ENCODE measurements at regions not wholly inside any gene's neighbourhood (a gene's known extent, or its start where the extent isn't known, plus 50 kb on each side); places are given as distances from the start of the nearest gene placed in this dataset.

DNA sequence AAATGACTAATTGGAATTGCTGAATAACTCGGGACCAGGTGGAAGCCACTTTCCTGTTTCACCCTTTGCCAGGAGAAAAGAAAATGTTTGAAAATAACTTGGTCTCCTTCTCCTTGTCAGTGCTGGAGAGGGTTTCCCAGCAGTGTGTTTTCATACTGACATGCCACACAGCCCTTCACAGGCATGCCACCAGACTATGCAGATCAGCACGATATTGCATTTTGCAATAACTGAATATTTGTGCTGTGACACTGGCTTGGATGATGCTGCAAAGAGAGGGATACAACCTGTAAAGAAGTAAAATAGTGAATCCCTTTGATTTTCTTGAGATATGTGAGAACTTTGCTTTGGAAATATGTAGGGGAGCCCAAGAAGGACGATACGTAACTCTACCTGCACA lies 200.0 kb upstream of the NAV2 start:
- DNase-seq: no peak

DNA sequence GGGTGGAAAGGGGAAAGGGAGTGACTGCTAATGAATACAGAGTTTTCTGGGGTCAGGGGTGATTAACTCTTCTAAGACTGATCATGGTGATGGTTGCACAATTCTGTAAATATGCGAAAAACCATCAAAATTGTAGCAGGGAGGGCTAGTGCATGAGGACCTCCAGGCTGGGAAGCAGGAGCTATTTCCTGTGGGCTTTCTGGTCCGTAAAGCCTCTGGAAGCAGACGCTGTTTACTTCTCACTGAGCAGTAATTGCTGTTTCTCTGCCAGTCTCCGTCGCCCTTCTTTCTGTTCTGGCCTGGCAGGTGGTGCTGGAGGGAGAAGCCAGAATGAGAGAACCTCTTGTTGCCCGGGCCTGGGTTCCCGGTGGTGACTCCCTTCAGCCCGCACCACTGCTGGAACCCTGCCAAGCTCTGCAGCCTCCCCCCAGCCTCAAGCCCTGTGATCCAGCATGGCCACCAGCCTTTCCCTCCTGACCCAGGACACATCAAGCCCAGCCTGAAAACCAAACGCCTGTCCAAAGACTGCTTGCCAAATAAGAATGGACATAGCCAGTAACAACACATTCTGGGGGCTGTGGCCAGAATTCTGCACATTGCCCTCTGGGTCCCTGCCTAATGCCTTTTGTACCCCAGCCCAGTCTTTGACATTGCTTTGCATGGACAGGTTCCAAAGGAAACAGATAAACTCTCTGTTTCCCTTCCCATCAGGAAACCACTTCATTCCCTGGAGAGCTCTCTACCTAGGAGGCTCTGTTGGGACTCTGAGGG lies 201.0 kb upstream of the NAV2 start:
- no peak for DNase-seq

DNA sequence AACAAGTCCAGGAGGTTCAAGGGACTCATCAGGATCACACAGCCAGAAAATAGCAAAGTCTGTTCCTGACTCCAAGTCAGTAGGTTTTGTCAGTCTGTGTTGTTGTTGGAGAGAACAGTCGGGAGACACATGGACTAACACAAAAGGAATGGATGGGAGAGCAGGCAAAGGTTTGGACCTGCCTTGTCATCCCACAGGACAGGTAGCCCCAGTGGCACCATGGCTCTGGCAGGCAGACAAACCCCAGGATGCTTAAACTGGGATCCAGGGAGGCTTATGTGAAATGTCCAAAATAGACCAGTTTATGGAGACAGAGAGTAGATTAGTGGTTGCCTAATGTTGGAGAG lies 201.6 kb upstream of the NAV2 start:
- no peak for DNase-seq

DNA sequence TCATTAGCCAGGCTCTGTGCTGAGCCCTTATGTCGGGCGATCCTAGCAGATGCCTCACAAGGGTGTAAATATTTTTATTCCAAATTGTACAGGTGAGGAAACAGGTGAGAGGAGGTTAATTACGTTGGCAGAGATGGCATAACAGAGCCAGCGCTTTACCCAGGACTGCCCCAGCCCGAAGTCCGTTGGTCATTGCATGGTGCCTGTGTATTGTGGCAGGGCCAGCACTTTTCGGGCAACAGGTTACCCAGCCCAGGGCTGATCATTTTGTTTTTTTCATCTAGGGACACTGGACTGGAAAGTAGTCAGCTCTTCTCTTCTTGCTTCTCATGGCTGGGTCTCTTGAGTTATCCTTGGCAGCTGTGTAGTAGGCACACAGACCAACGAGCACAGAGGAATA lies 202.2 kb upstream of the NAV2 start:
- DNase-seq: no peak

DNA sequence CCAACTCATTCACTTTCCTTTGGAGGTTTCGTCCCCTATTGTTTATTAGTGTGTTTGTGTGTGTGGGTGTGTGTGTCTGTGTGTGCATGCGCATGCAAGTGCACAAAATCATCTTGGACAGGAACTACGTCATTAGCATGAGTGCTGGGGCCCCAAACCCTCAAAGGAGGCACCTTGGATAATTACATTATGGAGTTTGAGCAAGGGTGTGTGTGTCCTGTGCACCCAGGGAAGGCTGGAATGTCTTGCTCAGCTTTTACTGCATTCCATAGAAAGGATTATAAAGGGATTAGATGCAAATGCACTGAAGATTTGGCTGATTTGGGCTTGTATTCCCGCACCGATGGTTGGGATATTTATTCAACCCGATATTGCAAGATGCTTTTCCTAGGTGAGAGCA lies 203.4 kb upstream of the NAV2 start:
- DNase-seq: no peak

DNA sequence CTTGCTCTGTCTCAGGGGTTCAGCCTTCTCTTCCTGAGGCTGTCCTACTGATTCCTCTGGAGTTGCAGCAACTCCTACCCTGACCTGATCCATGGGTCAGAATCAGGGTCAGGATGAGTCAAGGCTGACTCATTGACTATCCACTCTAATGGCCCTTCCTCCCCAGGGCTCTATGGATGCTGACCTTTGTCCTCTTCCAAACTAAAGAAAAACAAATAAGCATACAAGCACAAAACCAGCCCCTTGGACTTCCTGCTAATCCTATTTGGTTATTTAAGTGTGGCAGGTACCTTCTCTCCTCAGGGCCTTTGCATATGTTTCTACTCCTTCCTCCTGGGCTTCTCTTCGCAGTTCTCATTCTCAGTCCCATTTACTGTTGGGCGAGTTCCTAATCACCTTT lies 204.5 kb upstream of the NAV2 start:
- DNase-seq: no peak

DNA sequence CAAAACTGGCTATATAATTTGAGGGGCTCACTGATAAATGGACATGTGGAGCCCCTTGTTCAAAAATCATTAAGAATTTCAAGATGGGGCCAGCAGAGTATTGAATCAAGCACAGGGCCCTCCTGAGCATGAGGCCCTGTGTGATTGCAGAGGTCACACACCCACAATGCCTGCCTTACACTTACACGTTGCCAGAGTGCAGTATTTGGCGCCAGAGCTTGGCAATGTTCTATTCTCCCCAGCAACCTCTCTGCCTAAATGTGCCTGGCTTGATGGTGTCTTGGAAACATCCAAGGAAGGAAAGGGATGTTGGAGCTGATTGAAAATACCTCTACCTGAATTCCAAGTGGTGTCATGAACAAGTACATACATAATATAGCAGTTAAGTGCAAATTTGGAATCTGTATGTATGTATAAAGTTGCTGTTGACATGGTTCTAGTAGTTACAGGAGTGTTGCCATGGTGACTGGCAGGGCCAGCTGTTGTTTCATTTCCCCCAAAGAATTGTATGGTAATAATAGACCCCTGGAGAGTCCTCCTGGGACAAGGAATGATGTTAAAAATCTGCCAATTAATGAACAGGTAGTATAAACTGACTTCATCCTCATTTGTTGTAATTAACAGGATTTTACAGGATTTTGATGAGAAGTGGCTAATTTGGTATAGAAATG lies 205.7 kb upstream of the NAV2 start:
- no peak for DNase-seq

DNA sequence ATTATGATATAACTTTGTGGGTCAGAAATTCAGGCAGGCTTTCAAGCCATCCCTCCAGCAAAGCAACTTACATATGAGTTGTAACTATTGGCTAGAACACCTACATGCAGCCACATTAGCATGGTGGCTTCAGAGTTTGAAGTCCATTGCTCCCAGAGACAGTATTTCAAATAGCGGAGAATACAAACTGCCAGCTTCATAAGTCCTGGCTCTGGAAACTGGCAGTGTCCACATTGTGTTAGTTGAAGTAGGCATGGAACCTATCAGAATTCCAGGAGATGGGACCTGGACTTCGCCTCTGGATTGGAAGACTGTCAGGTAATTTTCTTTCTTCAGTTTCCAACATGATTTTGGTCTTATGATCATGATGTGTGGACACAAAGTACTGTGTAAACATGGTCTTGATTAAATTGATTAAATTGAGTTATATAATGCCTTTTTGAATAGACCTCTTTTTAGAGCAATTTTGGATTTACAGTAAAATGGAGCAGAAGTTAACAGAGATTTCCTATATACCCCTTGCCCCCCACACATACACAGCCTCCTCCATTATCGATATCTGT lies 209.9 kb upstream of the NAV2 start:
- DNase-seq: no peak

DNA sequence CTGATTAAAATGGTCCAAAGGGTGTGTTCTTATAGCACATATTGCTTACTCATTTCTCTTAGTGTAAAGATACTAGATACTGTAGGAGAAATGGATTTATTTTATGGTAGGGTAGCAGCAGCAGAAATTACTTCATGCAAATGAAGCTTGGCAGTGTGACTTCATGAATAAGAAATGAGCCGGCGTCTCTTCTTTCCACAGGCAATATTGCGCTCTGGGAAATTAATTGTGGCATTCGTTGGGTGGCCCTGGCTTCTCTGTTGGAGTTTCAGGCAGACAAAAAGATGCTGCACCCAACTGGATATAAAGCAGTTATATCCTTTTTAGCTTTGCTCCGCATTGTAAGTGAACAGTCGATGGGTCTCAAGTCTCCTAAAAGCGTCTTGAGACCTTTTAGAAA lies 211.0 kb upstream of the NAV2 start:
- no peak for DNase-seq

DNA sequence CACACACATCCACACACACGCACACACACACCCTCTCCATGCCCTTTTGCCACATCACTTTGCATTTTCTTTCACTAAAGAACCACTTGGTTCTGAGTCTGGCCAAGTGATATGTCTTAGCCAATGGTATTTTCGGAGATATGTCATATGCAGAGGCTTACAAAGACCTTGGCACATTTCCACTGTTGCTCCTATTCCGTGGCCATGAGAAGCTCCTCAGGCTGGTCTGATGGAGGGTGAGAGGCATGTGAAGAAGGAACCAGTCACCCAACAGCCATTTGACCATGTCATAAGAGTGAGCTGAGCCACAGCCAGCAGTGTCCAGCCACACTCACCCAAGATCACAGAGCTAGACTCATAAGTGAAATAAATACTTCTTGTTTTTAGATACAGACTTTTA lies 212.6 kb upstream of the NAV2 start:
- DNase-seq: no peak

DNA sequence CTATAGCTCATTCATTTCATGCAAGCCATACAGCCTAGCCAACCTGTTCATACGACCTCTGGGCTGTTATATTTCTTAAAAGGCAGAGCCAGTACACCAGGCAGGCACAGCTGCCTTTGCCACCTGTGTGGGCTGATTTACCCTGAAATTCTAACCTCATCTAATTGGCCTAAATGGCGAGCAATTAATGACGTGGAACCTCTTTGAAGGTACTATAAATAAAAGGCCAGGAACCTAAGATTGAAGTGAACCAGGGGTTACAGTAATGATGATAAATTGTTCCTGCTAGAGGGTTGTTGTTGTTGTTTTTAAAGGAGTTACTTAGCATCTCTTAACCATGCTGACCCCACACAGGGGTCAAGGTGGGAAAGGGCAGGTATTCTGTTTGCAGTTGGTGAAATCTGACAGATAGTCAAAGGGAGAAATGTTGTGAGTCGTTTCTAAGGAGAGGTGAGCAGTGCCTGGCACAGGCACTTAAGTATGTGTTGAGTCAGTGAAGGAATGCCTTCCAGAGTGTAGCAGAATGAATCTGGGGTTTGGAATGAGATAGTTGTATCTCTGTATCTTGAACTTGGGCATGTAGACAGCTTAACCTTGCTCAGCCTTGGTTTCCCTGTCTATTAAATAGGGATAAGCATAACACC lies 213.5 kb upstream of the NAV2 start:
- DNase-seq: no peak

DNA sequence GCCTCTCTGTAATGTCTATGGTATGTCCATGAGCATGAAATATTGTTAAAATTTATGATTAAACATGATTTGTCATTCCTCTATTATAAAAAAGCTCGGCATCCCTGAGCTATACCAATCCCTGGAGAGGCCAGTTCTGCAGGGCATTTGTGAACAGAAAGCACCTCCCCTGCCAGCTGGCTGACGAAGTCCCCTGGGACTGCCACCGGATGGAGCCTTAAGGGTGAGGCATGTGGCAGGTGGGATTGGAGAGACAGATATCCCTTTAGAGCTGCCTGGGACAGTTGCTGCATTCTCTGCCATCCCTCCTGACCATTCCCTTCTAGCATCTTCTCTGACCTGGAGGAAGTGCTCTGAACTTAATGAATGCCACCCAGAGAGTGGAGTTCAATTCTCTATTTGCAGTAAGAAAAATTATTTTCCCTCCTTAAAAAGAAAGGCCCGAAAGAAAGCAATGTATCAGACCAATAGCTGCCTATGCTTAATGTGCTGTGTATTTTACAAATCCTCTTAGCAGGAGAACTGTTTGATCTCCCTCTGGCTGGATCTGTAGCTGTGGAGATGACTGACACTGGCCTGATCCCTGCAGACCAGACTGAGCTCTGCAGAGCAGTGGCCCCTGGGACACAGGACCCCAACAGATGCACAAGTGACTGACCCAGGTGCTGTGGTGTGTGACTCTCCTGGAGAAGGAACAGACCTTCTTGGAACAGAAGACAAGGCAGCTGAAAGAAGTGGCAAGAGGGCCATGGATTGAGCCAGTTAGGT lies 219.0 kb upstream of the NAV2 start:
- DNase-seq: no peak

DNA sequence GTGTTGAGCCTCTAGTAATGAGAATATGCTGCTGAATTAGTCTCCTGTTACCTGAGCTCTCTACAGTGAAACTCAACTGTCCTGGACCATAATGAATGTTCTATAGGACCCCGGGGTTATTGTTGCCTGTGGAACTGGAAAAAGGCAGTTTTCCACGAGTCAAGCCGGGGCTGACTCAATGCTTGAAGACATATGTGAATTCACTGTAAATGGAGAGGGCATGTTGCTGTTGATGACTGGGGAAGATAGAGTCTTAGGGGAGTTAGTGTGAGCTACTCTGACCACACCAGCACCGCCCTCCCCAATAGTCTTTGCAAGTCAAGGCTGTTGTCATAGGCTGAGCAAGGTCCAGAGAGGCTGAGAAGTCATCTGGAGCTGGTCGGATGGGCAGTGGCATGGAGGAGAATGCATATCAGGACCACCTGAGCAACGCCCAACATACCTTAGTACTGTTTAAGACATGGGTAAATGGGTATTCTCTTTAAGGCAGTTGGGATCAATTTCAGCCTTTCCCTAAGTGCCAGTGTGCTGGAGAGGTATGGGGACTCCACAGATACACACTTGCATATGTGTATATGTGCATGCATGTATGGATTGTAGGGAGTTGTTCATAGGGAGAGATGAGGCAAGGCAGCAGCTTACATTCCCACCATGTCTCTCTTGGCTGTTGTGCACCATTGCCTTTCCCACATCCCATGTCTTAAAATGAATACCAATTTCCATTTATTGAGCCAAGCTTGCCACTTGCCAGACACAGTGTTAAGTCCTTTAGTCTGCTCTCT lies 230.1 kb upstream of the NAV2 start:
- no peak for DNase-seq

DNA sequence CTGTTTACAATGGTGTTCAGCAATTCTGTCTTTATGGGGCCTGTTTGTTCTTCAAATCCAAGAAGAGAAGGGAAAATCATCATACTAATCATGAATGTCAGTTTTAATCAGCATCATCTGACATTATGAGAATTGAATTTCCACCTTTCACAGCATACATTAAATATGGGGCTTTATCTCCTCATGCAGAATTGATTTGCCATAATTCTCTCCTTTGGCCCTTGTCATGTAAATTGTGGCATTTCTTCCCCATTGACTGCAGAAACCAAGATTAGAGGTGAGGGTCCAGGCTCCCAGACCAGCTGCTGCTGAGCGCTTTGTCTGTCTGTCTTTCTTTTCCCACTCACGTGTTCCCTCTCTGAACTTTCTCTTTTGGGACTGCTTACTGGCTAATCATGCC lies 232.1 kb upstream of the NAV2 start:
- DNase-seq: no peak

DNA sequence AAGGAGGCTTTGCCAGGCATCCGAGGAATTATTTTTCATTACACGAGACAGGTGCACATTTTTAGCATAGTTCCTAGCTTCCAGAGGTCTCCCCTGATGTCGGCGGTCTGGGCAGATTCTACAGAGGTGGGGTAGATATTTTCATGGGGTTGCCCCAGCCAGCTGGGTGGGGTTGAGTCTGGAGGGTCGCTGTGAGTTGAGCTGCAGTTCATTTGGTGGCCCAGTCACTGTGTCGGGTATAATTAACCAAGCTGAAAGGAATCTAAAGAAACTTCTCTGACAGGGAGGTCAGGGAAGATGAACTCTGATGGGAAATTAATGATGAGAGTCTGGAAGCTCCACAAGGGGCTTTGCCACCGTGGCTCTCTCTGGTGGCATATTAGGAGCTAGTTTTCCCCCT lies 233.7 kb upstream of the NAV2 start:
- no peak for DNase-seq

DNA sequence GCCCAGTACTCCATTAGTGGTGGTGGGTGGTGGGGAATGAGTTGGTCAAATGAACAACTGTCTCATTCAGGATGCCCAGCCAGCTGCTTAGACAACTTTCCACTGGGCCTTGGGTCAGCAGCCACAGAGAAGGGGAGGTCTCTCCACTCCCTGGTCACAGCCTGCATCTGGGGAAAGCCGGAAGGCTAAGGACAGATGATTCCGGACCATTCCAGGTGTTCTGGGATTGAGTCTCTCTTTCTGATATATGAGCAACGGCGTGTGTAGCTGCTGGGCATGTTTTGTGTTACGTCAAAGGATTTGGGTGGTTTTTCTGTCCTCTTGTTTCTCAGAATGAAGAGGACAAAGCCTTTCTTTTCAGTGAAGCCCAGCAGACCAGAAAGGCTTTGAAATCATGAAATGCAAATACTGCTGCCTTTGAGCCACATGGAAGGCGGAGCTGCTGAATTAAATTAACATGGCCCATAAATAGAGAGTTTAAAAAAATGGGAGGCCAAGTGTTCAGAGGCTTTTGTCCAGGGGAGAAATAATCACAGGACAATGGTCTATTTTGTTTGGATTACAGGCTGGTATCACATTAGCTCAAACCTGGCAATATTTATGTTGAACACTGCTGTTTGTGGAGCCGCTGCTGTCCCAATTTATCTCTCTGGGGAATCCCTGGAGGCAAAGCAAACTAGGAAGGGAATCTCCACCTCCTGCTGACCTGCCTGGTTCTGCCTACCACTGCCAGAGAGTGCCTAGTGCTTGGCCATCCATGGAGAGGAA lies 234.4 kb upstream of the E2F8 start:
- DNase-seq: no peak

DNA sequence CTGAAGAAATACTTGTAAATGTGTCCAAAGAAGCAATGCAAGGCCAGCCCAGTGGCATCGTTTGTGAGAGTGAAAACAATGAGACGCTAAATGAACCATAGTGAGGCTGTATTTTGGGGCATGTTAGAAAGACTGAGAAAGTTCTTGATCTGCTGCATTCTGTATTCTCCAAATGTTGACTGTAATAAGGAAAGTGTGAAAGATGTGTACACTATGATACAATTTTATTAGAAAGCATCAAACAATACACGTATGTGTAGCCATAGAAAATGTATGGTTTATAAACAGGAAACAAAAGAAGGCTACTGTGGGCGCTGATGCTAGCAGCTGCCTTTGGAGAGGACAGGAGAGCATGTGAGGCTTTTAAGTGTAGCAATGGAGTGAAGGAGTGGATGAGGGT lies 233.5 kb upstream of the E2F8 start:
- DNase-seq: no peak

DNA sequence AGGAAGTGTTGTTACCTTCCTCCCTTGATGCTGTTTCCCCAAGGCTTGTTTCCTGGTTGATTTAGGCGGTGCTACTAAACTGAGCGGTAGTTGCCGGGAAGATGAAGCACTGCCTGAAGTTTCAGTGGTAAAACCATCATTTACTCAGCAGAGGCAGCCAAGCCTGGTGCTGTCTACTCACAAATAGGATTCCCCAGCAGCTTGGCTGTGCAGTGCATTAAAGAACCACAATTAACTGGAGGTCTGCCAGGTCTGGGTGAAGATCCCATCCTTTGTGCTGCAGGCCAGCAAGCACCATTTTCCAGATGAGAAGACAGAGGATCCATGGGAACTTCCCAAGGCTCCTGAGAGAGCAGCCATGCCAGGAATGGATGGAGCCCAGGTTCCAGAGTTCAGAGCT lies 231.9 kb upstream of the E2F8 start:
- no peak for DNase-seq

DNA sequence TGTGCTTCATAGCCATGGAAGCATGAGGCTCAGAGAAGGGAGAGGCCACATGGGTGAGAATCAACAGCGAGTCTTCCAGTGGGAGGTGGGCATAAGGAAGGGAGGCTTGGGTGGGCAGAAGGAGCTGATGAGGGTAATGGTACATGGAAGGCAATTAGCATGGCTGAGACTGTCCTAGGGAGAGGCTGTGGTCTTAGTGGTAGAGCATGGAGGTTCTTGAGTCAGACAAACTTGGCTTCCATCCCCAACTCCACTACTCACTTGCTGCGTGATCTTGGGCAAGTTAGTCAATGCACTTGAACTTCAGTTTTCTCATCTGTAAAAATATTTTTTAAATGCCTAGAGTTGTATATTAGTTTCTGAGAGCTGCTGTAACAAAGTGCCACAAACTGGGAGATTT lies 227.2 kb upstream of the E2F8 start:
- no peak for DNase-seq

DNA sequence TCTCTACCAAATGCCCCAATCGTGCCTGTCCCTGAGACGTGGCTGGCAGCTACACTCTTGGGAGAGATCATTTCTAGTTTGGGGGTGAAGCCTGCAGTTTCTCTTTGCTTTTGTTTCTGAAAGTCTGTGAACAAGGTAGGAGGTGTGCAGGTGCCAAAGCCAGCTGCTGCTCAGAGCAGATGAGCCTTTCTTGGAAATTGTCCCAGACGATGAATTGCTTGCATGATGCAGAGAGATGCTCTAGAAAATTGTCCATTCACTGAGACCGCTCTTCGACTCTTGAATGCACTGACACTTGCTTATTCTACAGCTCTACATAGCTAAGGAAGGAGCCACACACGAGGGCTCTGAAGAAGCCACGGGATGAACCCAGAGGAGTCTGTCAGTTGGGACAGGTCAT lies 225.6 kb upstream of the E2F8 start:
- no peak for DNase-seq

DNA sequence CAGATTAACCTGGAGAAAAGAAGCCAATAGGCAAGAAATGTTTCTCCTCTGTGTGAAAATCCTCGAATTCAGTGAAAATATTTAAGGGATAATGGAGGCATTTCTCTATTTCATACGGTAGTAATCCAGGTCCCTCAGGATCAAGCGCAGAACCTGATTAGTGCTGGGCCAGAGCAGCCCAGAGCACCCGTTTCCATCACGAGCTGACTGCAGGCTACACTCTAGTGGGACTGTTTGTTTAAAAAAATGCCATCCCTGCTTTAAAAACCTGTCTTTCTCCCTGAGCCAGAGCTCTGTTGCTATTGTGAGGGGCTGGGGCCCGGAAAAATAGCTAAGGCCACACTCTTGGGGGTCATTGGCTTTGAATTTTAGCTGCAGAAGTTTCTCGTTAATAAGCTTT lies 223.2 kb upstream of the E2F8 start:
- DNase-seq: no peak
